HCT116 (cell line): ENCODE measurements at regions not wholly inside any gene's neighbourhood (a gene's known extent, or its start where the extent isn't known, plus 50 kb on each side); places are given as distances from the start of the nearest gene placed in this dataset.

Experiments used
- ATAC-seq: fragments of 200-7000 bp; cut with Tn5 transposase; 2 replicates; pipeline ENCODE4 v1.9.1; 2020; ENCODE audit warnings: mild to moderate bottlenecking, moderate library complexity
- BruUV-seq: library from RNA; stranded (reverse); fragments of 400-500 nt; replicated peaks from 2 replicates; lab custom pipeline; 2021; lab: Mats Ljungman, UMichigan
- CTCF ChIA-PET: fragments of 300-600 bp; sonication (Branson Sonifier 250); formaldehyde crosslinking; loops from one replicate; lab custom pipeline; 2021; ENCODE audit warnings: antibody characterized with exemption; lab: Charles Lee
- POLR2A ChIA-PET: fragments of 300-600, 350-600 bp; sonication (Branson Sonifier 250); formaldehyde crosslinking; loops from one replicate; lab custom pipeline; 2021; ENCODE audit warnings: antibody characterized with exemption; lab: Charles Lee
- RAD21 ChIA-PET, 2 experiments: fragments of 300-600 bp; sonication (Branson Sonifier 250); formaldehyde crosslinking; loops; one replicate each; lab custom pipeline; 2023; ENCODE audit warnings: low total read pairs in 2 of 2; ENCODE audit not compliant: uncharacterized antibody in 2 of 2, unreplicated experiment in 2 of 2, low non-redundant PET in 1 of 2; lab: Charles Lee
- DNase-seq: peaks from one replicate; pipeline ENCODE4 v3.0.0-alpha.2; 2010; ENCODE audit warnings: low read depth, low spot score
- H2AFZ ChIP-seq: fragments of 200-600 bp; shearing (Covaris generic), sonication (generic); 2 replicates; pipeline ENCODE4 v1.6.1; 2017; ENCODE audit warnings: low read depth, mixed run types, mixed read lengths, antibody characterized with exemption, low read length; ENCODE audit not compliant: poor library complexity, severe bottlenecking
- H3K27ac ChIP-seq: 2 replicates; pipeline ENCODE4 v1.5.1; 2012; ENCODE audit warnings: low read depth, low read length
- H3K27me3 ChIP-seq: fragments of 200-600 bp; sonication (generic); 2 replicates; pipeline ENCODE4 v1.6.1; 2016; ENCODE audit warnings: mixed run types, low read length, mixed read lengths; ENCODE audit not compliant: insufficient read depth
- H3K36me3 ChIP-seq, 2 experiments: fragments of 200-500 bp in 1 of 2; fragments of 200-600 bp in 1 of 2; sonication (Bioruptor generic) in 1 of 2; sonication (generic) in 1 of 2; 2 replicates each; pipeline versions ENCODE4 v1.5.1 to v1.6.1; 2014 to 2016; ENCODE audit warnings: low read length in 2 of 2, inconsistent platforms in 1 of 2, mixed read lengths in 1 of 2, mixed run types in 1 of 2; ENCODE audit not compliant: insufficient read depth in 2 of 2, control insufficient read depth in 1 of 2
- H3K4me1 ChIP-seq, 2 experiments: fragments of 200-600 bp in 1 of 2; sonication (generic) in 1 of 2; 2 replicates each; pipeline versions ENCODE4 v1.5.1 to v1.6.1; 2012 to 2017; ENCODE audit warnings: low read length in 2 of 2, inconsistent platforms in 1 of 2, mild to moderate bottlenecking in 1 of 2, mixed read lengths in 1 of 2, mixed run types in 1 of 2, moderate library complexity in 1 of 2; ENCODE audit not compliant: insufficient read depth in 2 of 2, control insufficient read depth in 1 of 2
- H3K4me2 ChIP-seq: fragments of 200-600 bp; sonication (generic); 2 replicates; pipeline ENCODE4 v1.6.1; 2017; ENCODE audit warnings: mixed run types, low read length, mixed read lengths
- H3K4me3 ChIP-seq, 2 experiments: fragments of 200-600 bp in 1 of 2; sonication (generic) in 1 of 2; replicated peaks in 1 of 2; 2 replicates each; pipeline ENCODE4 v1.5.1; 2011 to 2016; ENCODE audit warnings: low read length in 2 of 2, control low read depth in 1 of 2, low read depth in 1 of 2, mild to moderate bottlenecking in 1 of 2, mixed read lengths in 1 of 2, mixed run types in 1 of 2
- H3K79me2 ChIP-seq: fragments of 200-600 bp; sonication (generic); 2 replicates; pipeline ENCODE4 v1.6.1; 2017; ENCODE audit warnings: mild to moderate bottlenecking, mixed run types, low read length, moderate library complexity, mixed read lengths; ENCODE audit not compliant: insufficient read depth
- H3K9ac ChIP-seq: fragments of 200-600 bp; sonication (generic); 2 replicates; pipeline ENCODE4 v1.6.1; 2016; ENCODE audit warnings: low read length, mixed read lengths
- H3K9me2 ChIP-seq: fragments of 200-600 bp; sonication (generic), shearing (Covaris generic); 2 replicates; pipeline ENCODE4 v1.6.1; 2017; ENCODE audit warnings: mixed run types, mild to moderate bottlenecking, moderate library complexity; ENCODE audit not compliant: insufficient read depth
- H3K9me3 ChIP-seq, 2 experiments: fragments of 200-500 bp in 1 of 2; fragments of 200-600 bp in 1 of 2; sonication (Bioruptor generic) in 1 of 2; sonication (generic) in 1 of 2; 2 replicates each; pipeline ENCODE4 v1.6.1; 2014 to 2017; ENCODE audit warnings: low read length in 2 of 2, mixed read lengths in 2 of 2, inconsistent platforms in 1 of 2, low read depth in 1 of 2, mild to moderate bottlenecking in 1 of 2, mixed run types in 1 of 2, moderate library complexity in 1 of 2; ENCODE audit not compliant: control insufficient read depth in 1 of 2, insufficient read depth in 1 of 2
- H4K20me1 ChIP-seq: fragments of 200-600 bp; sonication (generic), shearing (Covaris generic); 2 replicates; pipeline ENCODE4 v1.6.1; 2017; ENCODE audit warnings: mixed run types, mild to moderate bottlenecking, moderate library complexity; ENCODE audit not compliant: insufficient read depth
- ATF3 ChIP-seq: IDR thresholded peaks from 2 replicates; pipeline ENCODE4 v1.6.1; 2012
- CBX3 ChIP-seq: IDR thresholded peaks from 2 replicates; pipeline ENCODE4 v1.6.1; 2012; ENCODE audit warnings: low read depth
- CEBPB ChIP-seq: IDR thresholded peaks from 2 replicates; pipeline ENCODE4 v1.6.1; 2012; ENCODE audit warnings: low read depth
- CTCF ChIP-seq, 3 experiments: fragments of 200-600 bp in 1 of 3; sonication (generic) in 1 of 3; IDR thresholded peaks in 2 of 3; conservative IDR thresholded peaks in 1 of 3; 2 replicates each; pipeline ENCODE4 v1.5.1; 2012 to 2017; ENCODE audit warnings: low read depth in 2 of 3, low read length in 2 of 3, antibody characterized with exemption in 1 of 3, borderline replicate concordance in 1 of 3, control low read depth in 1 of 3, mild to moderate bottlenecking in 1 of 3, mixed read lengths in 1 of 3, mixed run types in 1 of 3, moderate library complexity in 1 of 3; ENCODE audit not compliant: insufficient read depth in 1 of 3
- EZH2 ChIP-seq: fragments of 200-600 bp; sonication (generic); IDR thresholded peaks from 2 replicates; pipeline ENCODE4 v1.6.1; 2017; ENCODE audit warnings: antibody characterized with exemption, mixed run types
- EZH2phosphoT487 ChIP-seq: fragments of 200-600 bp; IDR thresholded peaks from 2 replicates; pipeline ENCODE4 v1.6.1; 2018; ENCODE audit warnings: antibody characterized with exemption, borderline replicate concordance
- FOSL1 ChIP-seq: IDR thresholded peaks from 2 replicates; pipeline ENCODE4 v1.6.1; 2012; ENCODE audit warnings: low read depth
- POLR2A ChIP-seq: IDR thresholded peaks from 2 replicates; pipeline ENCODE4 v1.7.0; 2011; ENCODE audit warnings: borderline replicate concordance; ENCODE audit not compliant: insufficient read depth, insufficient read length; ENCODE audit errors: extremely low read depth
- POLR2AphosphoS5 ChIP-seq: IDR thresholded peaks from 2 replicates; pipeline ENCODE4 v1.6.1; 2011; ENCODE audit warnings: mild to moderate bottlenecking, low read depth, low read length, moderate library complexity
- TCF7L2 ChIP-seq: IDR thresholded peaks from 2 replicates; pipeline ENCODE4 v1.7.0; 2011; ENCODE audit warnings: borderline replicate concordance, inconsistent platforms; ENCODE audit not compliant: insufficient read depth, insufficient read length; ENCODE audit errors: extremely low read depth
- YY1 ChIP-seq: IDR thresholded peaks from 2 replicates; pipeline ENCODE4 v1.6.1; 2011; ENCODE audit warnings: low read length, low read depth, moderate library complexity, mild to moderate bottlenecking; ENCODE audit not compliant: insufficient replicate concordance; ENCODE audit errors: extremely low read depth
- ZBTB33 ChIP-seq: IDR thresholded peaks from 2 replicates; pipeline ENCODE4 v1.6.1; 2011; ENCODE audit warnings: mild to moderate bottlenecking, low read length, moderate library complexity; ENCODE audit not compliant: insufficient replicate concordance; ENCODE audit errors: extremely low read depth
- ZNF274 ChIP-seq: fragments of 200-500 bp; sonication (Bioruptor generic); IDR thresholded peaks from 2 replicates; pipeline ENCODE4 v1.6.1; 2014; ENCODE audit warnings: mild to moderate bottlenecking, low read depth, low read length, inconsistent platforms
- intact Hi-C: fragments of 100-400 bp; cut with micrococcal nuclease; formaldehyde crosslinking; loops from 2 replicates; pipeline ENCODE4 v1.10.0; 2022

GRCh38 chr20:22335210-22335609 lies 249.2 kb downstream of the FOXA2 start:
- no peak overlapping the region for H2AFZ ChIP-seq
- no peak for TF ChIP-seq POLR2A
- TF ChIP-seq ZNF274, result no peak
- no peak for TF ChIP-seq EZH2phosphoT487
- TF ChIP-seq FOSL1, result no peak
- no peak for TF ChIP-seq POLR2AphosphoS5
- TF ChIP-seq ATF3, result no peak
- no peak for TF ChIP-seq CBX3
- no peak for TF ChIP-seq CEBPB
- no peak for TF ChIP-seq ZBTB33
- TF ChIP-seq TCF7L2, result no peak
- no peak for TF ChIP-seq EZH2
- no peak for TF ChIP-seq YY1
- TF ChIP-seq CTCF (IDR thresholded peaks at IDR 0.05 in 2 of 3, conservative IDR thresholded peaks at IDR 0.05 in 1 of 3; ENCODE audit: borderline replicate concordance in 1 of 3, insufficient read depth in 1 of 3, low read depth in 2 of 3, low read length in 2 of 3), result no peak
- TF ChIP-seq, all 23 proteins: peak for 0
- POLR2A ChIA-PET, result interaction anchor here (0.6 to 0.7 kb wide), 2 partner anchors 1023 to 1032 kb away, joined by 3 read pairs; partner anchors contain the start of gene XRN2
- Histone ChIP-seq H4K20me1 (no peaks in the 10 kb centered on the region), H3K9me3 (no peaks in the 10 kb centered on the region), H3K79me2 (no peaks in the 10 kb centered on the region), H3K27ac (no peak overlapping the region), H3K4me1 (no peaks in the 10 kb centered on the region), H3K4me3 (no peak overlapping the region), H3K4me2 (no peak overlapping the region), H3K9ac (no peak overlapping the region), H3K36me3 (no peaks in the 10 kb centered on the region), H3K27me3 (peaks cover 20% of the 10 kb centered on the region; the same call in 1 of the 2 replicates), H3K9me2 (no peaks in the 10 kb centered on the region)
- CTCF ChIA-PET, result interaction anchor here (1.1 to 3.1 kb wide), 4 partner anchors 251 to 350 kb away, joined by 3 to 23 read pairs (median 6); no protein-coding TSS in a partner anchor
- BruUV-seq, result no TSS peak
- no peak for DNase-seq
- no peak for ATAC-seq
- RAD21 ChIA-PET, result interaction anchor here (0.7 to 1.1 kb wide), 2 partner anchors 251 to 349 kb away, joined by 3 to 4 read pairs; no protein-coding TSS in a partner anchor
- intact Hi-C loops, result loop anchor here (5.0 kb wide), 1 partner anchor 1007 kb away; no protein-coding TSS in a partner anchor
